Ishikawa (cell line): ENCODE measurements at regions not wholly inside any gene's neighbourhood (a gene's known extent, or its start where the extent isn't known, plus 50 kb on each side); places are given as distances from the start of the nearest gene placed in this dataset.

Experiments used
- CEBPB ChIP-seq: IDR thresholded peaks from 2 replicates; pipeline ENCODE4 v1.6.1; 2012
- CREB1 ChIP-seq: IDR thresholded peaks from 2 replicates; pipeline ENCODE4 v1.6.1; 2012; ENCODE audit warnings: low read depth
- EGR1 ChIP-seq: IDR thresholded peaks from 2 replicates; pipeline ENCODE4 v1.6.1; 2012
- EP300 ChIP-seq: IDR thresholded peaks from 2 replicates; pipeline ENCODE4 v1.6.1; 2012; ENCODE audit warnings: borderline replicate concordance
- FOXM1 ChIP-seq: IDR thresholded peaks from 2 replicates; pipeline ENCODE4 v1.6.1; 2012; ENCODE audit warnings: low read depth, borderline replicate concordance
- MAX ChIP-seq: IDR thresholded peaks from 2 replicates; pipeline ENCODE4 v1.6.1; 2012
- NFIC ChIP-seq: IDR thresholded peaks from 2 replicates; pipeline ENCODE4 v1.6.1; 2012
- RAD21 ChIP-seq: IDR thresholded peaks from 2 replicates; pipeline ENCODE4 v1.6.1; 2012; ENCODE audit warnings: low read depth
- REST ChIP-seq: IDR thresholded peaks from 2 replicates; pipeline ENCODE4 v1.6.1; 2012; ENCODE audit warnings: low read depth, mild to moderate bottlenecking
- TAF1 ChIP-seq: IDR thresholded peaks from 2 replicates; pipeline ENCODE4 v1.6.1; 2012; ENCODE audit warnings: low read depth, mild to moderate bottlenecking
- TCF12 ChIP-seq: IDR thresholded peaks from 2 replicates; pipeline ENCODE4 v1.6.1; 2012; ENCODE audit warnings: low read depth
- TEAD4 ChIP-seq: IDR thresholded peaks from 2 replicates; pipeline ENCODE4 v1.6.1; 2012
- USF1 ChIP-seq: IDR thresholded peaks from 2 replicates; pipeline ENCODE4 v1.6.1; 2012
- YY1 ChIP-seq: IDR thresholded peaks from 2 replicates; pipeline ENCODE4 v1.6.1; 2012; ENCODE audit warnings: low read depth
- ZBTB7A ChIP-seq: IDR thresholded peaks from 2 replicates; pipeline ENCODE4 v1.6.1; 2012; ENCODE audit warnings: low read depth

- TF ChIP-seq RAD21 (peak; percentile 80), REST (no peak)
Measured at GRCh38 chr1:62962901-62963776, 179.2 kb downstream of the ATG4C start.

- TF ChIP-seq TEAD4 = no peak
- no peak for TF ChIP-seq CREB1
- no peak for TF ChIP-seq USF1
- TF ChIP-seq TAF1 = no peak
Measured at GRCh38 chr1:62964141-62964540, 180.2 kb downstream of the ATG4C start.

- TF ChIP-seq YY1 (no peak), RAD21 (no peak), TEAD4 (no peak), REST (no peak), CEBPB (no peak), MAX (no peak), FOXM1 (no peak), ZBTB7A (no peak), NFIC (no peak), CREB1 (no peak), EP300 (no peak), EGR1 (no peak), TCF12 (no peak), TAF1 (no peak), USF1 (no peak)
Measured at GRCh38 chr1:62967031-62967430, 183.1 kb downstream of the ATG4C start.

GRCh38 chr1:62977366-62977765 is 193.4 kb downstream of the ATG4C start:
- TF ChIP-seq YY1 (no peak), MAX (no peak), ZBTB7A (no peak), CREB1 (no peak), RAD21 (no peak), REST (no peak), FOXM1 (no peak), TCF12 (no peak), NFIC (no peak)

- TF ChIP-seq CREB1 (no peak), MAX (no peak), EGR1 (no peak), TCF12 (no peak), TEAD4 (no peak), YY1 (no peak), TAF1 (no peak), RAD21 (no peak), FOXM1 (no peak), REST (no peak), ZBTB7A (no peak), CEBPB (no peak)
Measured at GRCh38 chr1:62978741-62979140, 194.8 kb downstream of the ATG4C start.
